T-helper 17 cell (primary cell): ENCODE measurements at regions not wholly inside any gene's neighbourhood (a gene's known extent, or its start where the extent isn't known, plus 50 kb on each side); places are given as distances from the start of the nearest gene placed in this dataset.

Experiments used
- ATAC-seq: fragments of 150-1000 bp; cut with Tn5 transposase; 2 replicates; pipeline ENCODE4 v1.10.0; 2021; ENCODE audit warnings: mild to moderate bottlenecking, moderate library complexity
- DNase-seq, 3 donors: peaks; one replicate each; pipeline versions ENCODE4 v3.0.0 to v3.0.0-alpha.2; 2020 to 2021
- H3K9me3 ChIP-seq: one replicate; pipeline ENCODE4 v1.7.0; 2013; ENCODE audit warnings: low read length, mild to moderate bottlenecking; ENCODE audit not compliant: control insufficient read depth, poor library complexity, severe bottlenecking
- H3K27ac Mint-ChIP-seq: one replicate; pipeline ENCODE4 v1.8.0; 2022; ENCODE audit warnings: mild to moderate bottlenecking, moderate library complexity, mixed read lengths
- H3K27me3 Mint-ChIP-seq: one replicate; pipeline ENCODE4 v1.8.0; 2022; ENCODE audit warnings: mixed read lengths
- H3K36me3 Mint-ChIP-seq: one replicate; pipeline ENCODE4 v1.8.0; 2022; ENCODE audit warnings: low read depth, mixed read lengths
- H3K4me1 Mint-ChIP-seq: one replicate; pipeline ENCODE4 v1.8.0; 2022; ENCODE audit warnings: mild to moderate bottlenecking, mixed read lengths
- H3K4me3 Mint-ChIP-seq: one replicate; pipeline ENCODE4 v1.8.0; 2022; ENCODE audit warnings: mild to moderate bottlenecking, moderate library complexity, mixed read lengths

GRCh38 chr18:39037925-39038324, 1472.3 kb upstream of the CELF4 start:
- DNase-seq: no peak
- no peaks in the 10 kb centered on the region for H3K4me1 Mint-ChIP-seq
- H3K4me3 Mint-ChIP-seq: no peak overlapping the region
- no peak for ATAC-seq
- no peak overlapping the region for H3K27ac Mint-ChIP-seq
- H3K36me3 Mint-ChIP-seq: no peaks in the 10 kb centered on the region
- no peaks in the 10 kb centered on the region for H3K27me3 Mint-ChIP-seq
- no peaks in the 10 kb centered on the region for H3K9me3 ChIP-seq

- no peaks in the 10 kb centered on the region for H3K4me1 Mint-ChIP-seq
- H3K27me3 Mint-ChIP-seq: no peaks in the 10 kb centered on the region
- H3K4me3 Mint-ChIP-seq: no peak overlapping the region
- H3K36me3 Mint-ChIP-seq: no peaks in the 10 kb centered on the region
- no peaks in the 10 kb centered on the region for H3K9me3 ChIP-seq
- no peak for DNase-seq
- no peak for ATAC-seq
- no peak overlapping the region for H3K27ac Mint-ChIP-seq
These were observed 1467.7 kb upstream of the CELF4 start for GRCh38 chr18:39033312-39033711.

GRCh38 chr18:39031647-39032046, 1466.0 kb upstream of the CELF4 start:
- Mint-ChIP-seq H3K27me3 (no peaks in the 10 kb centered on the region), H3K4me3 (no peak overlapping the region), H3K27ac (no peak overlapping the region), H3K36me3 (no peaks in the 10 kb centered on the region), H3K4me1 (no peaks in the 10 kb centered on the region)
- ATAC-seq: no peak
- no peak for DNase-seq
- no peaks in the 10 kb centered on the region for H3K9me3 ChIP-seq

- H3K9me3 ChIP-seq: no peaks in the 10 kb centered on the region
- no peaks in the 10 kb centered on the region for H3K27me3 Mint-ChIP-seq
- no peak for ATAC-seq
- no peak overlapping the region for H3K4me3 Mint-ChIP-seq
- H3K36me3 Mint-ChIP-seq: no peaks in the 10 kb centered on the region
- DNase-seq: no peak
- H3K27ac Mint-ChIP-seq: no peak overlapping the region
- no peaks in the 10 kb centered on the region for H3K4me1 Mint-ChIP-seq
These were observed 1464.6 kb upstream of the CELF4 start for GRCh38 chr18:39030124-39030655.

GRCh38 chr18:39025531-39025930, 1459.9 kb upstream of the CELF4 start:
- H3K4me1 Mint-ChIP-seq: no peaks in the 10 kb centered on the region
- no peaks in the 10 kb centered on the region for H3K27me3 Mint-ChIP-seq
- no peaks in the 10 kb centered on the region for H3K36me3 Mint-ChIP-seq
- DNase-seq (no peak), ATAC-seq (no peak)
- no peaks in the 10 kb centered on the region for H3K9me3 ChIP-seq
- H3K4me3 Mint-ChIP-seq: no peak overlapping the region
- no peak overlapping the region for H3K27ac Mint-ChIP-seq

- no peak for ATAC-seq
- no peaks in the 10 kb centered on the region for H3K4me1 Mint-ChIP-seq
- no peak overlapping the region for H3K27ac Mint-ChIP-seq
- no peaks in the 10 kb centered on the region for H3K27me3 Mint-ChIP-seq
- H3K4me3 Mint-ChIP-seq: no peak overlapping the region
- DNase-seq: no peak
- no peaks in the 10 kb centered on the region for H3K36me3 Mint-ChIP-seq
- no peaks in the 10 kb centered on the region for H3K9me3 ChIP-seq
These were observed 1454.4 kb upstream of the CELF4 start for GRCh38 chr18:39019989-39020388.

- no peak overlapping the region for H3K4me3 Mint-ChIP-seq
- peaks cover 4% of the 10 kb centered on the region for H3K9me3 ChIP-seq
- ATAC-seq (no peak), DNase-seq (no peak)
- H3K36me3 Mint-ChIP-seq: no peaks in the 10 kb centered on the region
- H3K27me3 Mint-ChIP-seq: no peaks in the 10 kb centered on the region
- H3K4me1 Mint-ChIP-seq: no peaks in the 10 kb centered on the region
- no peak overlapping the region for H3K27ac Mint-ChIP-seq
These were observed 1441.7 kb upstream of the CELF4 start for GRCh38 chr18:39007031-39007902.

GRCh38 chr18:38996056-38996455, 1430.5 kb upstream of the CELF4 start:
- DNase-seq (no peak), ATAC-seq (no peak)
- Mint-ChIP-seq H3K4me1 (no peaks in the 10 kb centered on the region), H3K27me3 (no peaks in the 10 kb centered on the region), H3K36me3 (no peaks in the 10 kb centered on the region), H3K27ac (no peak overlapping the region), H3K4me3 (no peak overlapping the region)
- no peaks in the 10 kb centered on the region for H3K9me3 ChIP-seq

GRCh38 chr18:38993342-38993741, 1427.7 kb upstream of the CELF4 start:
- ATAC-seq: no peak
- Mint-ChIP-seq H3K27ac (no peak overlapping the region), H3K36me3 (no peaks in the 10 kb centered on the region), H3K4me1 (no peaks in the 10 kb centered on the region), H3K4me3 (no peak overlapping the region), H3K27me3 (no peaks in the 10 kb centered on the region)
- no peaks in the 10 kb centered on the region for H3K9me3 ChIP-seq
- no peak for DNase-seq

- Mint-ChIP-seq H3K27me3 (no peaks in the 10 kb centered on the region), H3K4me1 (no peaks in the 10 kb centered on the region), H3K27ac (no peak overlapping the region), H3K4me3 (no peak overlapping the region), H3K36me3 (no peaks in the 10 kb centered on the region)
- no peaks in the 10 kb centered on the region for H3K9me3 ChIP-seq
- no peak for DNase-seq
- no peak for ATAC-seq
These were observed 1419.4 kb upstream of the CELF4 start for GRCh38 chr18:38984968-38985367.

GRCh38 chr18:38982072-38982471, 1416.5 kb upstream of the CELF4 start:
- no peak overlapping the region for H3K27ac Mint-ChIP-seq

GRCh38 chr18:38981389-38981788, 1415.8 kb upstream of the CELF4 start:
- DNase-seq (no peak), ATAC-seq (no peak)
- Mint-ChIP-seq H3K4me1 (no peaks in the 10 kb centered on the region), H3K4me3 (no peak overlapping the region), H3K27me3 (no peaks in the 10 kb centered on the region), H3K27ac (no peak overlapping the region), H3K36me3 (no peaks in the 10 kb centered on the region)
- no peaks in the 10 kb centered on the region for H3K9me3 ChIP-seq

More at GRCh38 chr18:38982072-38982471, 1416.5 kb upstream of the CELF4 start:
- Mint-ChIP-seq H3K36me3 (no peaks in the 10 kb centered on the region), H3K27me3 (no peaks in the 10 kb centered on the region), H3K4me3 (no peak overlapping the region), H3K4me1 (no peaks in the 10 kb centered on the region)
- H3K9me3 ChIP-seq: no peaks in the 10 kb centered on the region
- DNase-seq (no peak), ATAC-seq (no peak)

GRCh38 chr18:38980420-38980819, 1414.8 kb upstream of the CELF4 start:
- Mint-ChIP-seq H3K27me3 (no peaks in the 10 kb centered on the region), H3K36me3 (no peaks in the 10 kb centered on the region), H3K4me3 (no peak overlapping the region), H3K27ac (no peak overlapping the region), H3K4me1 (no peaks in the 10 kb centered on the region)
- ATAC-seq (no peak), DNase-seq (no peak)
- H3K9me3 ChIP-seq: no peaks in the 10 kb centered on the region

- no peak for ATAC-seq
- Mint-ChIP-seq H3K36me3 (no peaks in the 10 kb centered on the region), H3K27me3 (no peaks in the 10 kb centered on the region), H3K27ac (no peak overlapping the region), H3K4me1 (no peaks in the 10 kb centered on the region), H3K4me3 (no peak overlapping the region)
- no peaks in the 10 kb centered on the region for H3K9me3 ChIP-seq
- DNase-seq: no peak
These were observed 1407.0 kb upstream of the CELF4 start for GRCh38 chr18:38972571-38972970.
